HG03135 (cell line): ENCODE measurements at regions not wholly inside any gene's neighbourhood (a gene's known extent, or its start where the extent isn't known, plus 50 kb on each side); places are given as distances from the start of the nearest gene placed in this dataset.
"Not testable (repeated sequence)": the region's sequence is repeated elsewhere in the genome, so short reads cannot be mapped to it uniquely, and the experiment has no call there.

Experiments used
- ATAC-seq: cut with Tn5 transposase; IDR thresholded peaks from one replicate; pipeline ENCODE4 v1.9.1; 2021; ENCODE audit warnings: mild to moderate bottlenecking, moderate library complexity; ENCODE audit not compliant: unreplicated experiment

- no peak for ATAC-seq
These were observed 243.7 kb downstream of the BLID start for GRCh38 chr11:121872356-121872755.

- ATAC-seq: no peak
These were observed 245.6 kb downstream of the BLID start for GRCh38 chr11:121870206-121871045.

GRCh38 chr11:121869478-121869877 lies 246.5 kb downstream of the BLID start:
- no peak for ATAC-seq

GRCh38 chr11:121866754-121867153 lies 249.3 kb downstream of the BLID start:
- no peak for ATAC-seq

GRCh38 chr11:121864660-121865059 lies 251.4 kb downstream of the BLID start:
- ATAC-seq: no peak

- ATAC-seq: no peak
These were observed 252.9 kb downstream of the BLID start for GRCh38 chr11:121863126-121863525.

GRCh38 chr11:121855138-121855537 lies 260.9 kb downstream of the BLID start:
- ATAC-seq: not testable (repeated sequence)

- ATAC-seq: no peak
These were observed 272.0 kb downstream of the BLID start for GRCh38 chr11:121844016-121844415.

- no peak for ATAC-seq
These were observed 273.8 kb downstream of the BLID start for GRCh38 chr11:121842192-121842585.

GRCh38 chr11:121841487-121842191 lies 274.4 kb downstream of the BLID start:
- ATAC-seq: no peak

- ATAC-seq: no peak
These were observed 276.2 kb downstream of the BLID start for GRCh38 chr11:121839781-121840180.

GRCh38 chr11:121838571-121838970 lies 277.4 kb downstream of the BLID start:
- ATAC-seq: no peak

GRCh38 chr11:121833970-121834369 lies 282.0 kb downstream of the BLID start:
- ATAC-seq: no peak

GRCh38 chr11:121829159-121829643 lies 286.8 kb downstream of the BLID start:
- no peak for ATAC-seq

- no peak for ATAC-seq
These were observed 301.1 kb downstream of the BLID start for GRCh38 chr11:121814962-121815361.

- ATAC-seq: no peak
These were observed 301.7 kb downstream of the BLID start for GRCh38 chr11:121814296-121814695.

GRCh38 chr11:121810291-121810690 lies 305.7 kb downstream of the BLID start:
- ATAC-seq: no peak

GRCh38 chr11:121808096-121808495 lies 307.9 kb downstream of the BLID start:
- ATAC-seq: no peak

- no peak for ATAC-seq
These were observed 309.0 kb downstream of the BLID start for GRCh38 chr11:121807051-121807450.

GRCh38 chr11:121802542-121802941 lies 313.5 kb downstream of the BLID start:
- no peak for ATAC-seq

- ATAC-seq: no peak
These were observed 314.2 kb downstream of the BLID start for GRCh38 chr11:121801781-121802180.

GRCh38 chr11:121801394-121801748 lies 314.6 kb downstream of the BLID start:
- ATAC-seq: no peak
